Endodermal cell (in vitro differentiated cells): ENCODE measurements at regions not wholly inside any gene's neighbourhood (a gene's known extent, or its start where the extent isn't known, plus 50 kb on each side); places are given as distances from the start of the nearest gene placed in this dataset.
A peak's percentile ranks its signal among the peaks of the same experiment; 100 is the strongest.

Experiments
- DNase-seq: peaks from one replicate; pipeline ENCODE4 v3.0.0-alpha.2; 2017
- H3K27ac ChIP-seq: 2 replicates; pipeline ENCODE4 v1.5.1; 2013; ENCODE audit warnings: mild to moderate bottlenecking, low read depth, low read length, moderate library complexity
- H3K27me3 ChIP-seq: 2 replicates; pipeline ENCODE4 v1.6.1; 2013; ENCODE audit warnings: mild to moderate bottlenecking, low read length, moderate library complexity; ENCODE audit not compliant: insufficient read depth, control insufficient read depth, poor library complexity, severe bottlenecking
- H3K36me3 ChIP-seq: 2 replicates; pipeline ENCODE4 v1.7.0; 2013; ENCODE audit warnings: mild to moderate bottlenecking, low read length, moderate library complexity; ENCODE audit not compliant: control insufficient read depth, insufficient read depth
- H3K4me1 ChIP-seq: one replicate; pipeline ENCODE4 v1.7.0; 2013; ENCODE audit warnings: low read length; ENCODE audit not compliant: control insufficient read depth, insufficient read depth
- H3K4me3 ChIP-seq: 2 replicates; pipeline ENCODE4 v1.5.1; 2013; ENCODE audit warnings: mild to moderate bottlenecking, low read length, moderate library complexity
- H3K9ac ChIP-seq: 2 replicates; pipeline ENCODE4 v1.6.1; 2013; ENCODE audit warnings: mild to moderate bottlenecking, low read length, moderate library complexity; ENCODE audit not compliant: poor library complexity, severe bottlenecking; ENCODE audit errors: extremely low read depth
- H3K9me3 ChIP-seq: 2 replicates; pipeline ENCODE4 v1.6.1; 2013; ENCODE audit warnings: mild to moderate bottlenecking, low read length, moderate library complexity; ENCODE audit not compliant: control insufficient read depth
- H3K27ac Mint-ChIP-seq: 2 replicates; pipeline ENCODE4 v1.8.0; 2020; ENCODE audit warnings: mixed read lengths
- H3K27me3 Mint-ChIP-seq: 2 replicates; pipeline ENCODE4 v1.8.0; 2021; ENCODE audit warnings: mild to moderate bottlenecking, mixed read lengths; ENCODE audit not compliant: insufficient read depth
- H3K36me3 Mint-ChIP-seq: 2 replicates; pipeline ENCODE4 v1.8.0; 2020; ENCODE audit warnings: low read depth, mixed read lengths
- H3K4me1 Mint-ChIP-seq: 2 replicates; pipeline ENCODE4 v1.8.0; 2020; ENCODE audit warnings: mixed read lengths
- H3K4me3 Mint-ChIP-seq: 2 replicates; pipeline ENCODE4 v1.8.0; 2020; ENCODE audit warnings: mild to moderate bottlenecking, moderate library complexity, mixed read lengths
- H3K9me3 Mint-ChIP-seq: 2 replicates; pipeline ENCODE4 v1.8.0; 2020; ENCODE audit warnings: mild to moderate bottlenecking, mixed read lengths
- CTCF ChIP-seq: fragments of 200-600 bp; sonication (generic); conservative IDR thresholded peaks from 2 replicates; pipeline ENCODE4 v1.5.0; 2021; ENCODE audit warnings: antibody characterized with exemption, mild to moderate bottlenecking
- WGBS, 2 experiments: methylation state at CpG; one replicate each; pipeline versions ENCODE4 v1.1.5 to v1.1.7; 2013; ENCODE audit warnings: missing lambda C conversion rate in 2 of 2, mixed read lengths in 1 of 2; ENCODE audit not compliant: insufficient coverage in 1 of 2, insufficient read length in 1 of 2; 5-methylcytosine and 5-hydroxymethylcytosine counted together

DNA sequence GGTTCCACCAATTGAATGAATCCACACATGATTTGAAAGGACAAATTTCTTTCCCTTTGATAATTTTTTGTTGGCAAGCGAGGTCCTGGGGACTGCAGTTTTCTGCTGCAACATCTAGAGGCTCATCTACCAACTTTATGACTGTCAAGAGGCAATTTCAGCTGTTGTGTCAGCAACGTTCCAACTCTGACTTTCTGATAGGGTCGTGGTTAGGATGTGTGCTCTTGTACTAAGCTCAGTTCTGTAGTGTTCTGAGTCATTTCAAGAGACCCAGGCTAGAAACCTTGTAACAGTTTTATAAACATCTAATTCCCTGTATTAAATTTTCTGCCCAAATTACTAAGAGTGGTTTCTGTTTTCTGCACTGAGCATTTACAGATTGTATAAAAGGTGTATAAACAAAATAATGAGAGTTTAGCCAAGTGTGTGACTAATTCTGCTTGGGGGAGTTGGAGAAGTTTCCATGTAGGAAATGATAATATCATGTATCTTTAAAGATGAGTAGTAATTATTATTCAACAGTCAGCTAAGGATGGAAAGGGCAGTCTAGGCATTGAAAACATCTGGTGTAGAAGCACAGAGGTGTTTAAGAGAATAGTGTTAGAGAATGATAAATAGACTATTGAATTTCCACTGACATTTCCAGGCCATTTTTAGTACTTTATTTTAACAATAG, 72.2 kb downstream of the RBMXL2 start:
- Histone ChIP-seq H3K36me3 (no peaks in the 10 kb centered on the region), H3K27ac (no peak overlapping the region), H3K9me3 (no peaks in the 10 kb centered on the region), H3K27me3 (peaks cover 50% of the 10 kb centered on the region), H3K9ac (no peak overlapping the region), H3K4me1 (no peaks in the 10 kb centered on the region), H3K4me3 (no peak overlapping the region)
- Mint-ChIP-seq H3K36me3 (no peaks in the 10 kb centered on the region), H3K4me3 (no peak overlapping the region), H3K27me3 (peaks cover 28% of the 10 kb centered on the region), H3K27ac (no peak overlapping the region), H3K4me1 (peaks cover 4% of the 10 kb centered on the region), H3K9me3 (no peaks in the 10 kb centered on the region)
- no peak for DNase-seq
- no peak for TF ChIP-seq CTCF
- 86 to 93% methylated on average over 3 of the region's 3 CpGs for WGBS, 2 experiments

DNA sequence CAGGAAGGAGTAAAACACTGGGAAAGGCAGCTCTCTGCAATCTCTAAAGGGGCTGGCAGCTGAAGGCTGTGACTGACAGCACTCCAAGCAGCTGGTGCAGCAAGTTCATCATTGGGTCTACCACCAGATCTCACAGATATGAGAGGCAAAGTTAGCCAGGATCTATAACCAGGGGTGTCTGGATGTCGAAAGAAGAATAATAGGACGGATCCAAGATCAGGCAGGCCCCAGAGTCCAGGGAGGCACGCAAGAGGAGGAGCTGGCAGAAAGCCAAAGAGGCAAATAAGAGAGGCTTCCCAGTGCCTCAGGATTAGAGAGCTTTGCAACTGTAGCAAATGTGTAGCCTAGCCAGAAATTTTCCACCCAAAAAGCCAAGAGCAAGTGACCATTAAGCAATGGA, 77.1 kb downstream of the RBMXL2 start:
- Histone ChIP-seq H3K9me3 (no peaks in the 10 kb centered on the region), H3K27ac (no peak overlapping the region), H3K4me3 (no peak overlapping the region), H3K9ac (no peak overlapping the region), H3K4me1 (no peaks in the 10 kb centered on the region), H3K27me3 (peaks cover 20% of the 10 kb centered on the region), H3K36me3 (no peaks in the 10 kb centered on the region)
- peaks cover 5% of the 10 kb centered on the region for H3K27me3 Mint-ChIP-seq
- H3K9me3 Mint-ChIP-seq: no peaks in the 10 kb centered on the region
- WGBS, 2 experiments: 86 to 87% methylated on average over 3 of the region's 3 CpGs
- no peak for DNase-seq
- H3K36me3 Mint-ChIP-seq: no peaks in the 10 kb centered on the region
- H3K4me3 Mint-ChIP-seq: no peak overlapping the region
- no peaks in the 10 kb centered on the region for H3K4me1 Mint-ChIP-seq
- no peak for TF ChIP-seq CTCF
- no peak overlapping the region for H3K27ac Mint-ChIP-seq

GRCh38 chr11:7167976-7168740, 79.4 kb downstream of the RBMXL2 start:
- no peaks in the 10 kb centered on the region for H3K36me3 ChIP-seq
- H3K9me3 ChIP-seq: no peaks in the 10 kb centered on the region
- 79 to 86% methylated on average over 2 of the region's 2 CpGs for WGBS, 2 experiments
- Mint-ChIP-seq H3K4me3 (no peak overlapping the region), H3K27ac (no peak overlapping the region), H3K27me3 (no peaks in the 10 kb centered on the region), H3K36me3 (no peaks in the 10 kb centered on the region), H3K9me3 (no peaks in the 10 kb centered on the region), H3K4me1 (no peaks in the 10 kb centered on the region)
- H3K27ac ChIP-seq: no peak overlapping the region
- no peaks in the 10 kb centered on the region for H3K4me1 ChIP-seq
- peak; percentile 60 for TF ChIP-seq CTCF
- peaks cover 4% of the 10 kb centered on the region for H3K27me3 ChIP-seq
- H3K4me3 ChIP-seq: no peak overlapping the region
- H3K9ac ChIP-seq: no peak overlapping the region
- DNase-seq: no peak
